Esophagus muscularis mucosa (tissue), 4 donors: ENCODE measurements at regions not wholly inside any gene's neighbourhood (a gene's known extent, or its start where the extent isn't known, plus 50 kb on each side); places are given as distances from the start of the nearest gene placed in this dataset.

Experiments
- DNase-seq: peaks from one replicate; pipeline ENCODE4 v3.0.0-alpha.2; 2017; ENCODE audit errors: extremely low spot score
- H3K27ac ChIP-seq, 4 donors: fragments of 200-600 bp; sonication (generic); replicated peaks in 1 of 4; 1 replicate in 3 of 4; 2 replicates in 1 of 4; pipeline ENCODE4 v1.5.1; 2016 to 2019; ENCODE audit warnings: mild to moderate bottlenecking in 1 of 4
- H3K27me3 ChIP-seq, 4 donors: fragments of 200-600 bp; sonication (generic); one replicate each; pipeline versions ENCODE4 v1.5.1 to v1.6.0; 2016 to 2019
- H3K36me3 ChIP-seq, 4 donors: fragments of 200-600 bp; sonication (generic); one replicate each; pipeline ENCODE4 v1.5.1; 2016 to 2019
- H3K4me1 ChIP-seq, 4 donors: fragments of 200-600 bp; sonication (generic); one replicate each; pipeline ENCODE4 v1.5.1; 2016 to 2019
- H3K4me3 ChIP-seq, 4 donors: fragments of 200-600 bp; sonication (generic); 1 replicate in 2 of 4; 2 replicates in 2 of 4; pipeline ENCODE4 v1.5.1; 2016 to 2019; ENCODE audit warnings: mild to moderate bottlenecking in 4 of 4, moderate library complexity in 1 of 4
- H3K9me3 ChIP-seq, 4 donors: fragments of 200-600 bp; sonication (generic); 1 replicate in 3 of 4; 2 replicates in 1 of 4; pipeline ENCODE4 v1.5.1; 2016 to 2019
- EP300 ChIP-seq: sonication (generic); formaldehyde crosslinking; IDR thresholded peaks from one replicate; pipeline ENCODE4 v1.6.1; 2017; ENCODE audit warnings: antibody characterized with exemption
- POLR2A ChIP-seq: fragments of 450-650 bp; IDR thresholded peaks from one replicate; pipeline ENCODE4 v1.6.1; 2017; ENCODE audit warnings: antibody characterized with exemption, moderate library complexity, mild to moderate bottlenecking, low read depth
- POLR2AphosphoS5 ChIP-seq, 2 donors: sonication (generic); formaldehyde crosslinking; IDR thresholded peaks; one replicate each; pipeline ENCODE4 v1.6.1; 2017; ENCODE audit warnings: antibody characterized with exemption in 2 of 2
- WGBS: methylation state at CpG from one replicate; pipeline ENCODE4 v1.1.5; 2018; 5-methylcytosine and 5-hydroxymethylcytosine counted together
- intact Hi-C: fragments of 100-400 bp; cut with DNase I; formaldehyde crosslinking; loops from one replicate; pipeline ENCODE4 v1.15.1; 2023
- TF ChIP-seq, protein P1 (sequence below), 3 experiments: fragments of 200-600 bp in 2 of 3; fragments of 450-650 bp in 1 of 3; sonication (generic) in 2 of 3; IDR thresholded peaks; one replicate each; pipeline ENCODE4 v1.5.1; 2017 to 2019; ENCODE audit warnings: antibody characterized with exemption in 3 of 3, mild to moderate bottlenecking in 2 of 3, moderate library complexity in 1 of 3

DNA sequence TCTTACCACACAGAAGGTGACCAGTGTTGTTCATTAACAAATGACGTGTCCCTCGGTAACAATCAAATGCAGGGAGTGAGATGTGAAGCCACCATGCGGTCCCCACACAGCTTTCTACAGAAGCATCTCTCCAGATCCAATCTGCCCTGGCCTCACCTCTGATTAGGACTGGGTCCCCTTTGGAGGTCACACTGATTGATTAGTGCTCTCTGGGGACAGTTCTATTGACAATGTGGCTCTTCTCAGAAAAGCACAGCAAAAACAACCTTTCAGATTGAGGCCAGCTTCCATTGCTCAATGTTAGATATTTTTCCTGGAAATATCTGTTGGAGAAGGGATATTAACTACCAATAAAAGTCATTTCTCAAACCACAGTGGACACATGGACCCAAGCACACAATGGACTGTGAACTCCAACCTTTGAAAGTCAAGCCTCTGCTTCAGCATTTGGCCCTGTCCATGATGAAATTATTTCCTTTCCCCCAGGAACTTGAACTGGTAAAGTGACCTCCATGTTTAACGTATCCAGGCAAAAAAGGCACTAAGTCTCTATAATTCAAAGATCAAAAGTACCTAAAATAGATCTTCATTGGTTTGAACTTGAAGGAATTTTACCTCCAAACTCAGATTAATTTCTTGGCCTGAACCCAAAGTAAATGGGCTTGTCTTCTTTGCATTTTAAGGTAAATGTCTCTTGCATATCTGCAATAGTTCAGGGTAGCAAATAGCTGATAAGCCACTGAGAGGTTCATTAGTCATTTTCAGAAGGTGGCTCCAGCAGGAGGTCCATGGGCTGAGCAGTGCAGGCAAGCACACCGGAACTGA lies 118.5 kb downstream of the FOXA2 start:
- H3K9me3 ChIP-seq: no peaks in the 10 kb centered on the region
- no peaks in the 10 kb centered on the region for H3K4me1 ChIP-seq
- no peaks in the 10 kb centered on the region for H3K36me3 ChIP-seq
- TF ChIP-seq, protein P1, sequence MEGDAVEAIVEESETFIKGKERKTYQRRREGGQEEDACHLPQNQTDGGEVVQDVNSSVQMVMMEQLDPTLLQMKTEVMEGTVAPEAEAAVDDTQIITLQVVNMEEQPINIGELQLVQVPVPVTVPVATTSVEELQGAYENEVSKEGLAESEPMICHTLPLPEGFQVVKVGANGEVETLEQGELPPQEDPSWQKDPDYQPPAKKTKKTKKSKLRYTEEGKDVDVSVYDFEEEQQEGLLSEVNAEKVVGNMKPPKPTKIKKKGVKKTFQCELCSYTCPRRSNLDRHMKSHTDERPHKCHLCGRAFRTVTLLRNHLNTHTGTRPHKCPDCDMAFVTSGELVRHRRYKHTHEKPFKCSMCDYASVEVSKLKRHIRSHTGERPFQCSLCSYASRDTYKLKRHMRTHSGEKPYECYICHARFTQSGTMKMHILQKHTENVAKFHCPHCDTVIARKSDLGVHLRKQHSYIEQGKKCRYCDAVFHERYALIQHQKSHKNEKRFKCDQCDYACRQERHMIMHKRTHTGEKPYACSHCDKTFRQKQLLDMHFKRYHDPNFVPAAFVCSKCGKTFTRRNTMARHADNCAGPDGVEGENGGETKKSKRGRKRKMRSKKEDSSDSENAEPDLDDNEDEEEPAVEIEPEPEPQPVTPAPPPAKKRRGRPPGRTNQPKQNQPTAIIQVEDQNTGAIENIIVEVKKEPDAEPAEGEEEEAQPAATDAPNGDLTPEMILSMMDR (IDR thresholded peaks at IDR 0.05): no peak
- TF ChIP-seq EP300 (no peak), POLR2A (no peak), POLR2AphosphoS5 (IDR thresholded peaks at IDR 0.05) (no peak)
- H3K27me3 ChIP-seq: peaks cover 0 to 11% (median 0%) of the 10 kb centered on the region in 4 donors
- WGBS: 66% methylated on average over 5 of the region's 5 CpGs
- no peak overlapping the region for H3K4me3 ChIP-seq
- no peak for DNase-seq
- no peak overlapping the region for H3K27ac ChIP-seq
- intact Hi-C loops: no loop called here

DNA sequence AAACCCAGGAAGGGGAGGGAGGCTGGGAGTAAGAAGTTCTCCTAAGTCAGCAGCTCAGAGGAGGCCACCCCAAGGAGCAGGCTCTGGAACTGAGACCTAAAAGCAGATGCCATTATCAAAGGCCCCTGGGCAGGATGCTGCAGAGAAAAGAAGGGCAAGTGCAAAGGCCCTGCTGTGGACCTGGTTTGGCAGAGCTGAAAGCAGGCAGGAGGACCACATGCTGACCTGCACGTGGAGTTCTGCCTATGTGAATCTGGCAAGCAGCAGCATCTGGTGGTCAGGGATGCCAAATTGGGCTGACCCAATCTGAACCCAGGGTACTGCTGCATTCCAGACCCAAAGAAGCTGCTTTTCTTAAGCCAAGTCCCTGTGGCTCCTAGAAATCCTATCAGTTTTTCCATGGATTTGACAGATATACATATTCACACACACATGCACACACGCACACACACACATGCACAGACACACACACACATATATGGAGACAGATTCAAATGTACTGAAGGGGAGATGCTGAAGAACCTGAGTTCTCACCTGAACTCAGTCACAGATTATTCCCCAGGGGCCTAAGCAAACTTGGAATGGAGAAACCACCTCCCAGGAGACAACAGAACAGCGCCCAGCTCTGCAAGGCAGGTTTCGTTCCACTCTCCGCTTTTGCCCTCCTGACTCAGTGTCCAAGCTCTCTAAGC lies 119.9 kb downstream of the FOXA2 start:
- 79% methylated on average over 5 of the region's 5 CpGs for whole genome bisulfite sequencing
- intact Hi-C loops: no loop called here
- H3K4me3 ChIP-seq: no peak overlapping the region
- DNase-seq: no peak
- peaks cover 0 to 11% (median 0%) of the 10 kb centered on the region in 4 donors for H3K27me3 ChIP-seq
- no peaks in the 10 kb centered on the region for H3K9me3 ChIP-seq
- TF ChIP-seq EP300: no peak
- TF ChIP-seq POLR2AphosphoS5 (IDR thresholded peaks at IDR 0.05): no peak
- TF ChIP-seq POLR2A: no peak
- TF ChIP-seq, protein P1 (IDR thresholded peaks at IDR 0.05): no peak
- no peaks in the 10 kb centered on the region for H3K4me1 ChIP-seq
- H3K27ac ChIP-seq: no peak overlapping the region
- H3K36me3 ChIP-seq: no peaks in the 10 kb centered on the region

DNA sequence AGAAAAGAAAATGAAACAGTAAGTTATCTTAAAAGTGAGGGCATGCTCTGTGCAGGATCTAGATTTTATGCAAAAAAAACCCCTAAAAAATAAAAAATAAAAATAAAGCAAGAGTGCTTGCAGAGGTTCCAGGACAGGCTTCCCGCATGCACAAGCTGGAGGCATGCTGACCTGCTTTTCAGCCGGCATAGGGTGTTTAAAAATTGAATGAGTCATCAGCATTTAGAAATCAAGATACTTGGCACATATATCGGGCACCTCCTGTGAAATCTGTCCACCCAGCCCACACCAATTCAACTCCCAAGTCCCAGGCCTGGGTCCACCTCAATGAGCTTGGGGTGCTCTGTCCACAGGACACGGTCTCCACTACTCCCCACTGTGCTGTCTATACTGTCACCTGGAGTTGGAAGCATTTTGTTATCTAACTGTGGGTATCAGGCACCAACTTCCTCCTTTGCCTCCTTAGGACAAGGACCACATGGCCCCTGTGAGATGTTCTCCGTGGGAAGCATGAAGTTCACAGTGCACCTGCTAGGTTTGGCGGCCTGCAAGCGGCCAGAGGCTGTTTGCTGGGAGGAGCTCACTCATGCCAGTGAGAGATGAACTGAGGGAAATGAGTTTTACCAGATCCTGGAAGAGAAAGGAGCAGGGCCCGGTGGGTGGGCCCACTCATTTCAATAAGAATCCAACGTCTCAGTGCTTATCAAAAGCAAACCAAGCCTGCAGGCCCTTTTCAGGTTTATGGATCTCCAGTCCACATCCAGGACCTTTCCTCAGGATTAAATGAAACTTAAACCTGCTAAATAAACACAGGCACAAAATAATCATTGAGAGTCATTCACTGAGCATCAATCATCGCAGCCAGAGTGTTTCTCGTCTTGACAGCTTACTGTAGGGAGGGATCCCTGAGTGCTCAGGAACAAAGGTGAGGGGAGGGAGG lies 121.1 kb downstream of the FOXA2 start:
- H3K9me3 ChIP-seq: no peaks in the 10 kb centered on the region
- WGBS: 58% methylated on average over 10 of the region's 11 CpGs
- intact Hi-C loops: no loop called here
- DNase-seq: no peak
- H3K4me1 ChIP-seq: no peaks in the 10 kb centered on the region
- no peak overlapping the region for H3K27ac ChIP-seq
- no peak for TF ChIP-seq POLR2A
- no peaks in the 10 kb centered on the region for H3K36me3 ChIP-seq
- no peak overlapping the region for H3K4me3 ChIP-seq
- peaks cover 0 to 11% (median 0%) of the 10 kb centered on the region in 4 donors for H3K27me3 ChIP-seq

DNA sequence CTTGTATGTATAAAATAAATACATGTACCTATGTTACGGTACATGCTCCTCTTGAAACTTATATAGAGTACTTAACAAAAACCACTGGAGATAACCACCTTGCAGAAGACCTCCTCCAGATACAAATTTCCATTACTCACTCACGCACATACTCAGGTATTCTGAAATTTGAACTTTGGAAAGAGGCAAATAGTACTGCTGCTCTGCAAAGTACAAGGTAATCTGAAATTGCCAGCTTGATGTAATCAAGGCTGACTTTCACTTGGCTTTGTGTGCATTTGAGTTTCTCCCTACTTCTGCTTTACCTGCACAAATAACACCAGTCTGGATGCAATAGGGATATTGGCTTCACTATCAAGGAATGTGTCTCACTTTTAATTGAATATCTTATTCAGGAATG lies 123.6 kb downstream of the FOXA2 start:
- TF ChIP-seq, protein P1 (IDR thresholded peaks at IDR 0.05): no peak
- no peak for TF ChIP-seq POLR2A
- TF ChIP-seq POLR2AphosphoS5 (IDR thresholded peaks at IDR 0.05): no peak
- no peak for TF ChIP-seq EP300
- no peak for DNase-seq
- Histone ChIP-seq H3K36me3 (no peaks in the 10 kb centered on the region), H3K4me1 (no peaks in the 10 kb centered on the region), H3K4me3 (no peak overlapping the region), H3K27ac (no peak overlapping the region), H3K9me3 (no peaks in the 10 kb centered on the region), H3K27me3 (peaks cover 0 to 15% (median 0%) of the 10 kb centered on the region in 4 donors)
- 86% methylated on average over 2 of the region's 2 CpGs for WGBS
- intact Hi-C loops: no loop called here
